ENCODE measurements at regions not wholly inside any gene's neighbourhood (a gene's known extent, or its start where the extent isn't known, plus 50 kb on each side); places are given as distances from the start of the nearest gene placed in this dataset.
"Not testable (repeated sequence)": the region's sequence is repeated elsewhere in the genome, so short reads cannot be mapped to it uniquely, and the experiment has no call there.

GRCh38 chr10:10734356-10735064 is 283.2 kb upstream of the CELF2 start:
- H3K4me3 ChIP-seq (ENCODE audit: low read depth, low read length) = no peak overlapping the region
- no peak for TF ChIP-seq CTCF (IDR thresholded peaks at IDR 0.05; ENCODE audit: borderline replicate concordance, insufficient read depth, low read depth, low read length)

- no peak for TF ChIP-seq CTCF (IDR thresholded peaks at IDR 0.05; ENCODE audit: borderline replicate concordance, insufficient read depth, low read depth, low read length)
- no peak overlapping the region for H3K4me3 ChIP-seq (ENCODE audit: low read depth, low read length)
Measured at GRCh38 chr10:10745291-10745690, 272.4 kb upstream of the CELF2 start.

GRCh38 chr10:10755490-10755889 is 262.2 kb upstream of the CELF2 start:
- H3K4me3 ChIP-seq (ENCODE audit: low read depth, low read length) = no peak overlapping the region
- TF ChIP-seq CTCF (IDR thresholded peaks at IDR 0.05; ENCODE audit: borderline replicate concordance, insufficient read depth, low read depth, low read length) = no peak

GRCh38 chr10:10758306-10758705 is 259.4 kb upstream of the CELF2 start:
- no peak overlapping the region for H3K4me3 ChIP-seq (ENCODE audit: low read depth, low read length)
- no peak for TF ChIP-seq CTCF (IDR thresholded peaks at IDR 0.05; ENCODE audit: borderline replicate concordance, insufficient read depth, low read depth, low read length)

GRCh38 chr10:10759806-10760205 is 257.9 kb upstream of the CELF2 start:
- not testable (repeated sequence) for H3K4me3 ChIP-seq (ENCODE audit: low read depth, low read length)

GRCh38 chr10:10765017-10765416 is 252.7 kb upstream of the CELF2 start:
- H3K4me3 ChIP-seq (ENCODE audit: low read depth, low read length) = no peak overlapping the region
- no peak for TF ChIP-seq CTCF (IDR thresholded peaks at IDR 0.05; ENCODE audit: borderline replicate concordance, insufficient read depth, low read depth, low read length)

- no peak for TF ChIP-seq CTCF (IDR thresholded peaks at IDR 0.05; ENCODE audit: borderline replicate concordance, insufficient read depth, low read depth, low read length)
- no peak overlapping the region for H3K4me3 ChIP-seq (ENCODE audit: low read depth, low read length)
Measured at GRCh38 chr10:10772411-10772810, 245.3 kb upstream of the CELF2 start.

All from GM12875 (cell line).